GM12872 (cell line): ENCODE measurements at regions not wholly inside any gene's neighbourhood (a gene's known extent, or its start where the extent isn't known, plus 50 kb on each side); places are given as distances from the start of the nearest gene placed in this dataset.

Source experiments
- TF ChIP-seq, protein P1 (sequence below): IDR thresholded peaks from 3 replicates; pipeline ENCODE4 v1.5.1; 2011; ENCODE audit warnings: low read depth, mild to moderate bottlenecking, low read length, moderate library complexity; ENCODE audit not compliant: insufficient read depth

DNA sequence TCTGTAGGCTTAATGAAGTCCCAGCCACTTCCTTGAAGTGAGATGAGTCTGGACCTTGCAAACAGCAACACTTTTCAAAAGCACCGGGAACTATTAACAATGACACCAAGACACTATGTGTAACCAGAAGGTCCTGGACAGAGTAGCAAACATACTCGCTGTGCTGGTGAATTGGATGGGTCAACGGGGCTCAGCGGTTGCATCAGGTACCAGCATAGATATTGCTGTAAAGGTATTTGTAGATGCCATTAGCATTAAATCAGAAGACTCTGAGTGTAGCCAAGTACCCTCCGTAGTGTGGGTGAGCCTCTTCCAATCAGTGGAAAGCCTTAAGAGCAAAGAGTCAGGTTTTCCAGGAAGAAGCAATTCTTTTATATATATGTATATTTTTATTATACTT is 140.5 kb downstream of the IRX2 start:
- TF ChIP-seq, protein P1, sequence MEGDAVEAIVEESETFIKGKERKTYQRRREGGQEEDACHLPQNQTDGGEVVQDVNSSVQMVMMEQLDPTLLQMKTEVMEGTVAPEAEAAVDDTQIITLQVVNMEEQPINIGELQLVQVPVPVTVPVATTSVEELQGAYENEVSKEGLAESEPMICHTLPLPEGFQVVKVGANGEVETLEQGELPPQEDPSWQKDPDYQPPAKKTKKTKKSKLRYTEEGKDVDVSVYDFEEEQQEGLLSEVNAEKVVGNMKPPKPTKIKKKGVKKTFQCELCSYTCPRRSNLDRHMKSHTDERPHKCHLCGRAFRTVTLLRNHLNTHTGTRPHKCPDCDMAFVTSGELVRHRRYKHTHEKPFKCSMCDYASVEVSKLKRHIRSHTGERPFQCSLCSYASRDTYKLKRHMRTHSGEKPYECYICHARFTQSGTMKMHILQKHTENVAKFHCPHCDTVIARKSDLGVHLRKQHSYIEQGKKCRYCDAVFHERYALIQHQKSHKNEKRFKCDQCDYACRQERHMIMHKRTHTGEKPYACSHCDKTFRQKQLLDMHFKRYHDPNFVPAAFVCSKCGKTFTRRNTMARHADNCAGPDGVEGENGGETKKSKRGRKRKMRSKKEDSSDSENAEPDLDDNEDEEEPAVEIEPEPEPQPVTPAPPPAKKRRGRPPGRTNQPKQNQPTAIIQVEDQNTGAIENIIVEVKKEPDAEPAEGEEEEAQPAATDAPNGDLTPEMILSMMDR, result no peak

DNA sequence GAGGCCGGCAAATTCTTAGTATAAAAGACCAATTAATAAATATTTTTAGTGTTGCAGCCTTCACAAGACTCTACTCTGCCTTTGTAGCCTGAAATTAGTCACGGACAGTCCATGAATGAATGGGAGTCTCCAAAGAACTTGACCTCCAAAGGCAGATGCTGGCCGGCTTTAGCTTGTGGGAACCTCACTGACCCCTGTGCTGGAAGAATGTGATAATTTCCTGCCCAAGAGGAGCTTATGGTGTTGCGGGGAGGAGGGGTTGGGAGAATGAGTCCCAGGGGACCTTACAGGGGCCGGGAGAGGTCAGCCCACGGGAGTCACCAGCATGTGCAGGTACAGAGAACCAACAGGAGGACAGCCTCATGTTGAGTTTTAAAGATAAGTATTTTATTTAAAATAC is 143.1 kb downstream of the IRX2 start:
- TF ChIP-seq, protein P1, result no peak

- TF ChIP-seq, protein P1, result no peak
Observed at GRCh38 chr5:2607598-2607997, 143.9 kb downstream of the IRX2 start.

DNA sequence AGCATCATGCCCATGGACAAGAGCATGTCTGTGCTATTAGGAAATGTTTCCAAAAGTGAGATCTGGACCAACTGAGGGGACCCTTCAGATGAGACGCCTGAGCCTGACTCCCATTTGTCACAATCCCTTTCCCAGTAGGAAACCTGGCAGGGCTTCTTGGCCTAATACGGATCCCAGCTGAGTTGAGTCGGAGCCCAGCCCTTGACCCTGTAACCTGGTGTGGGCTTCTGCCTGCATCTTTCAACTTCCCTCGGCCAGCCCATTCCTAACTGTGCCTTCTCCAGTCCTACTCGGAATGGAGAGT is 148.3 kb downstream of the IRX2 start:
- TF ChIP-seq, protein P1, result no peak

GRCh38 chr5:2602451-2603271 is 148.8 kb downstream of the IRX2 start:
- TF ChIP-seq, protein P1, result no peak

GRCh38 chr5:2598503-2598902 is 153.0 kb downstream of the IRX2 start:
- TF ChIP-seq, protein P1, result no peak

GRCh38 chr5:2594701-2595100 is 156.8 kb downstream of the IRX2 start:
- TF ChIP-seq, protein P1, result no peak
